Non-pigmented ciliary epithelial cell (primary cell): ENCODE measurements at regions not wholly inside any gene's neighbourhood (a gene's known extent, or its start where the extent isn't known, plus 50 kb on each side); places are given as distances from the start of the nearest gene placed in this dataset.

Experiments used
- DNase-seq: peaks from one replicate; pipeline ENCODE4 v3.0.0-alpha.2; 2010; ENCODE audit warnings: low read depth

- no peak for DNase-seq
Measured at GRCh38 chr10:128493811-128494210, 367.6 kb upstream of the MKI67 start.

GRCh38 chr10:128494665-128495064 lies 368.4 kb upstream of the MKI67 start:
- no peak for DNase-seq

- DNase-seq = no peak
Measured at GRCh38 chr10:128497660-128498377, 371.6 kb upstream of the MKI67 start.

- DNase-seq = no peak
Measured at GRCh38 chr10:128498378-128498730, 372.1 kb upstream of the MKI67 start.

- no peak for DNase-seq
Measured at GRCh38 chr10:128498746-128499145, 372.5 kb upstream of the MKI67 start.

DNA sequence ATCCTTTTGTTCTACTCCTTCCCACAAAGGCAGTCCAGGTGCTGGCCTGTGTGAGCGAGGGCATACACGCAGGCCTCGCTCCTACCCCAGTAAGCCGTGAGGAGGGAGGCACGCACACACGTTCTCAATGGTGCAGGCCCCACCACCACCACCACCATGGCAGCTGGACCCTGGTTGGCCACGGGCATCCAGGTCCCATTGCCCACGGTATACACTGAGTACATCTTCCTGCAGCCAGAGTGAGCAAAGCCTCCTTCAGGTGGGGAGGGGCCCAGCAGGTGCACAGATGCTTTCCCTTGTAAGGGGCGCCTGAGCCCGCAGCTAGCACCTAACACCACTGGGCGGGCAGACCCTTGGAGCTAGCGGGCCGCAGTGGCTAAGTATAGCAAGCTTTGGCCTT lies 373.3 kb upstream of the MKI67 start:
- no peak for DNase-seq

DNA sequence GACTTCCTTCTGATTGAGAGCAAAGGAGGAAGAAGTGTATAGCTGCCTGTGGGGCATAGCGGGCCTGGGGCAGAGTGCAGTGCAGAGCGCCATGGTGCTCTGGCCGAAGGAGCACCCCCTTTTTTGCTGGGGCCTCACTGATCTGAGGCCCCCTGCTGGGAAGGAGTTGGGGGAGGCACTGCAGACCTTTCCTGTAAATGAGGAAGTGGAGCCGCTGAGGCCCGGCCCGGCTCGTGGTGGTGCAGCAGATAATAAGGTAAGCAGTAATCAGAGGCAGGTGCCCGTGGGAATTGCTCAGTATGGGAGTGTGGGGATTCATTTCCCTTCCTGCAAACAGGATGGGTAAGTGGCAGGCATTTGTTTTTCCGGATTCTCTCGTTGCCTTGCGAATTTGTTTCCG lies 373.7 kb upstream of the MKI67 start:
- DNase-seq = no peak

DNA sequence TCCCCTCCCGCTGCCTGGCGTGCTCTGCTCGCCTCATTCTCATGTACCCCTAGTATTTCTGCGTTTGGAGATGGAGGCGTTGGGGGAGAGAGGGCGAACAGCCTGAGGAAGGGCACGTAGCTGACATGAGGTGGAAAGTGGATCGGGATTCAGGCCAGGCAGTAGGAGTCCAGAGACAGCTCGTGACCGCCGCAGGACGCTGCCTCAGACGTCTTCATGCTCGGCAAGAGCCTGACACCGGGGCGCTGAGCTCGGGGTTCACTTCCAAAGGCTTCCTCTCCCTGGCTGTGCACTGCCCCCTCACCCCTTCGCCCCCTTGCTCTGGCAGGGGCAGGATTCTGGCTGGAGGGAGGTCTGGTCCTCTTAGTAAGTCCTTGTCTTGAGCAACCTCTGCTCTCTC lies 374.4 kb upstream of the MKI67 start:
- DNase-seq = no peak

DNA sequence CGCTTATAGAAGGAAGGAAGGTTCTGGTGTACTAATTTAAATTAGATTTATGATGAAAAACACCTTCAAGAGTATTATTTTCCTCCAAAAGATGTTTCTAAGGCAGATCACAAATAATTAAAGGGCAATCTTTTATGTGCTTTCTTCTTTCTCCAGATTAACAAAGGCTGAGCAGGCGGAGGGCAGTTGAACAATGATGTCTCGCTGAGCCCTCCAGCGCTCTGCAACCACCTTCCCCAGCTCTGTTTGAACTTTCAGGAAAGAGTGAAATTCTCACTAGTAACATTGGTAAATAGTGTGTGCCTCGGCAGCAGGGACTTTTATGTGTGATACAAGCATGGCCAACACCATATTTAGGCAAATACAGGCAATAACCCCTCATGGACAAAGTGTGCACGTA lies 379.1 kb upstream of the MKI67 start:
- DNase-seq = no peak

DNA sequence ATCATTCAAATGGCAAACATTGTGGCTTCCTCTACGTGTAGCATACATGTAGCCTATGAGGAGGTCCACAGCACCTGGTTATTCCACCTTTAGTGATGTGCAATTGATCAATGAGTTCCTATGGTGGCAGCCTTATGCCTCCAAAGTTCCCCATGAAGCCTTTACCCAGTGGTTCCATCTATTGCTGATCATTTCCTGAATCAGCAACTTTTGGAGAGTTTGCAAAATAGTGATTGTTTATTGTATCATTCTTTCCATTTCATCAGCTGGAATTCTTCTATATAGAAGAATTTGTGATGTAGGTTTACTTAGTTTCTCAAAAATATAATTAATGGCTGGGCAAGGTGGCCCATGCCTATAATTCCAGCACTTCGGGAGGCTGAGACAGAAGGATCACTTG lies 380.2 kb upstream of the MKI67 start:
- DNase-seq = no peak

GRCh38 chr10:128507066-128507465 lies 380.8 kb upstream of the MKI67 start:
- no peak for DNase-seq

GRCh38 chr10:128511284-128511683 lies 385.1 kb upstream of the MKI67 start:
- no peak for DNase-seq

DNA sequence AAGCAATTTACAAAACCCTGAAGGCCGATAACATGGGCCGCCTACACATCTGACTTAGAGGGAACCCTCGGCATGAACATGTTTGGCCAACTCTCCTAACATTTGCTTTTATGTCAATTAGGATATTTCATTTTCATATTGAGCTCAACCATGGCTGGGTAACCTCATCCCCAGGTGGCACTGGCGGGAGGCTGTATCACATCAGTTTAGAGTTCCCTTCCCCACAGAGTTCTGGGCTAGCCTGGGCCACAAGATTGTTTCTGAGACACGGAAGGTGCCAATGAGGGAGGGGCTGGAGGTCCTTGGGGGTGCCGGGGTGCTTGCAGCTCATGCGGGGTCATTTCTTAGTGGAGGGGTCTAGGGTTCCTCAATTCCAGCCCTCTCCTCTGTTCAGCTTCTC lies 386.5 kb upstream of the MKI67 start:
- DNase-seq = no peak

GRCh38 chr10:128514536-128514935 lies 388.3 kb upstream of the MKI67 start:
- no peak for DNase-seq

DNA sequence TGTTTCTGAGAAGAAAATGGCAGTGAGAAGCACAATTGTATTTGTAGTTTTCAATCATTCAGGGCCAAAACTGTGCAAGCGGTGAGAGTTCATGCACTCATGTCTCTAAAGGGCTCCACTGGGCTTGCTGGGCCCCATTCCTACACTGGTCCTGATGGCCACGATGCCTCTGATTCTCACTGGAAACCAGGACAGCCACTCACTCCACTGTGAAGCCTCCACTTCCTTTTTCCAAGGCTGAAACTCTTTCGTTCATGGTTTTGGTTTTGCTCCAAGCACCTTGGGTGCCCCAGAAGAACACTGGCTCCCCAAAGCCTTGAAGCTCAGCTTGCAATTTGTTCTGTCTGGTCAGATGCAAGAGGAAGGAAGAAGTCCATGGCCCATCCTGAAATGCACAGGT lies 390.0 kb upstream of the MKI67 start:
- no peak for DNase-seq

DNA sequence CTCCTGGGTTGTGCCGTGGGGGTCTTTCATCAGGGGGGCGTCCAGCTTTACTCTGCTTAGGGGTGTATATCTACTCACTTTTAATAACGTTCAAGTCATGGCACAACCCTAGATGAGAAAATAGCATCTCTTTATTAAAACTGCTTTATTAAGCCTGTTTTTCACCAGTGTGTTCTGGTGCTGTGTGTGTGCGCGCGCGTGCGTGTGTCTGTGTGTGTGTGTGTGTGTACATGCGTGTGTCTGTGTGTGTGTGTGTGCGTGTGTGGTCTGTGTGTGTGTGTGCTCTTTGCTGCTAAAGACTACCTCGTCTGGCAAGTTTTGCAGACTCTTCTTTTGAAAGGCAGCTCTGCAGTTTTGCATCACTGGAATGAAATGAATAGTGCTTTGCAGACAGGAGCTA lies 390.9 kb upstream of the MKI67 start:
- DNase-seq = no peak

- DNase-seq = no peak
Measured at GRCh38 chr10:128518000-128518399, 391.8 kb upstream of the MKI67 start.

GRCh38 chr10:128519581-128519980 lies 393.4 kb upstream of the MKI67 start:
- no peak for DNase-seq

- DNase-seq = no peak
Measured at GRCh38 chr10:128520211-128520815, 394.1 kb upstream of the MKI67 start.

- no peak for DNase-seq
Measured at GRCh38 chr10:128522551-128523308, 396.5 kb upstream of the MKI67 start.

DNA sequence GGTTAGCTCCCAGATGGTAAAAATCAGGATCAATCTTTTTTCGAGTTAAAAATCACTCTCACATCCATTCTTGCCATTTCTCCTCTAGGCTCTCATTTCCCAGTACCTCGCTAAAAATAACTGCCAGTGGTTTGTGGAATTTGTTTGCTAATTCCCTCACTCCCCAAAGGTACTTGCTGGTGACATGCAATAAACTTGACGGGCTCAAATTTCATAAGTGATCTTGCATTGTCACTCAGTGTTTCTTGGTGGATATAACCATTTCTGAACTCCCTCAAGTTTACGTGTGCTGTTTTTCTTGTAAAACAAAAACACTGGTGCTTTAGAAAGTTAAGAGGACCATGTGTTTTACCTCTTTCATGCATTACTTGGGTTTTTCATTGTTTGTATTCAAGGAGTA lies 399.2 kb upstream of the MKI67 start:
- DNase-seq = no peak

DNA sequence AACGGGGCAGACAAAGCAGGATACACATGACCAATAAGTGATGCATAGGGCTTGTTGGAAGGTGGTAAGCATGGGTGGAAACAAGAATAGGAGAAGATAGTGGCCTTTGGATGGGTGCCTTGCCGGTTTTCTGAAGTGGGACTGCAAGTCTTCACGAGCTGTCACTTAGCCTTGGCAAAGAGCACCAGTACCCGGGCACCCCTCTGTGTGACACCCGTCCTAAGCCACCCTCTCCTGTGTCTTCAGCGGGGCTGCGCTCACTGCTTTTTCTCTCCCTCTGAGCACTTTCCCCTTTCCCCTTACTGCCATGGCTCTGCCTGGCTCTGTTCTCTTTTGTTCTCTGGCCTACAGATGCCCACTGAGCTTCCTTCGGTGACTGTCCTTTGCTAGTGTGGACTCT lies 399.7 kb upstream of the MKI67 start:
- no peak for DNase-seq

- DNase-seq = no peak
Measured at GRCh38 chr10:128526791-128527375, 400.7 kb upstream of the MKI67 start.
